Vagina (tissue), 2 donors: ENCODE measurements at regions not wholly inside any gene's neighbourhood (a gene's known extent, or its start where the extent isn't known, plus 50 kb on each side); places are given as distances from the start of the nearest gene placed in this dataset.
A peak's percentile ranks its signal among the peaks of the same experiment; 100 is the strongest.
"Not testable (repeated sequence)": the region's sequence is repeated elsewhere in the genome, so short reads cannot be mapped to it uniquely, and the experiment has no call there.

Source experiments
- DNase-seq, 2 donors: peaks; one replicate each; pipeline ENCODE4 v3.0.0-alpha.2; 2017; ENCODE audit errors: extremely low spot score in 2 of 2
- H3K27ac ChIP-seq: fragments of 200-600 bp; sonication (generic); one replicate; pipeline ENCODE4 v1.5.1; 2019
- H3K27me3 ChIP-seq: fragments of 200-600 bp; sonication (generic); one replicate; pipeline ENCODE4 v1.5.1; 2019
- H3K36me3 ChIP-seq, 2 donors: fragments of 200-600 bp; sonication (generic); one replicate each; pipeline ENCODE4 v1.5.1; 2017 to 2019
- H3K4me1 ChIP-seq: fragments of 200-600 bp; sonication (generic); one replicate; pipeline ENCODE4 v1.5.1; 2019
- H3K4me3 ChIP-seq, 2 donors: fragments of 200-600 bp; sonication (generic); 1 replicate in 1 of 2; 2 replicates in 1 of 2; pipeline ENCODE4 v1.5.1; 2016 to 2019
- H3K9me3 ChIP-seq: fragments of 200-600 bp; sonication (generic); one replicate; pipeline ENCODE4 v1.5.1; 2019
- CTCF ChIP-seq, 3 experiments: fragments of 450-650 bp in 2 of 3; fragments of 200-600 bp in 1 of 3; sonication (generic) in 1 of 3; IDR thresholded peaks; one replicate each; pipeline ENCODE4 v1.5.1; 2017 to 2019; ENCODE audit warnings: antibody characterized with exemption in 3 of 3, mild to moderate bottlenecking in 2 of 3, moderate library complexity in 2 of 3
- POLR2A ChIP-seq, 2 donors: fragments of 450-650 bp; IDR thresholded peaks; one replicate each; pipeline ENCODE4 v1.6.1; 2017; ENCODE audit warnings: antibody characterized with exemption in 2 of 2, mild to moderate bottlenecking in 2 of 2, moderate library complexity in 2 of 2
- POLR2AphosphoS5 ChIP-seq, 2 donors: sonication (generic); formaldehyde crosslinking; IDR thresholded peaks; one replicate each; pipeline ENCODE4 v1.9.0; 2017; ENCODE audit warnings: antibody characterized with exemption in 2 of 2, mild to moderate bottlenecking in 2 of 2, low read depth in 1 of 2; ENCODE audit not compliant: insufficient read depth in 1 of 2
- intact Hi-C: fragments of 100-400 bp; cut with DNase I; formaldehyde crosslinking; loops from one replicate; pipeline ENCODE4 v1.15.1; 2023

GRCh38 chr13:73521985-73522524 is 463.2 kb downstream of the KLF5 start:
- TF ChIP-seq POLR2AphosphoS5 (IDR thresholded peaks at IDR 0.05; ENCODE audit: insufficient read depth in 1 of 2, low read depth in 1 of 2), result peak in 1 of 2 donors; percentile 53
- TF ChIP-seq POLR2A (IDR thresholded peaks at IDR 0.05), result no peak
- no peak for TF ChIP-seq CTCF (IDR thresholded peaks at IDR 0.05)

GRCh38 chr13:73521290-73521624 is 462.5 kb downstream of the KLF5 start:
- no peaks in the 10 kb centered on the region for H3K9me3 ChIP-seq
- no peak for DNase-seq
- no peaks in the 10 kb centered on the region for H3K36me3 ChIP-seq
- H3K4me3 ChIP-seq, result no peak overlapping the region
- H3K27me3 ChIP-seq, result no peaks in the 10 kb centered on the region
- no peak overlapping the region for H3K27ac ChIP-seq
- intact Hi-C loops, result no loop called here
- peaks cover 18% of the 10 kb centered on the region for H3K4me1 ChIP-seq
- TF ChIP-seq CTCF (IDR thresholded peaks at IDR 0.05) (no peak), POLR2A (IDR thresholded peaks at IDR 0.05) (no peak), POLR2AphosphoS5 (IDR thresholded peaks at IDR 0.05; ENCODE audit: insufficient read depth in 1 of 2, low read depth in 1 of 2) (no peak)

More at GRCh38 chr13:73521985-73522524, 463.2 kb downstream of the KLF5 start:
- no peak overlapping the region for H3K4me3 ChIP-seq
- H3K36me3 ChIP-seq, result no peaks in the 10 kb centered on the region
- no peak overlapping the region for H3K27ac ChIP-seq
- intact Hi-C loops, result no loop called here
- no peaks in the 10 kb centered on the region for H3K9me3 ChIP-seq
- DNase-seq, result no peak
- no peaks in the 10 kb centered on the region for H3K27me3 ChIP-seq
- peaks cover 18% of the 10 kb centered on the region for H3K4me1 ChIP-seq

- Histone ChIP-seq H3K36me3 (no peaks in the 10 kb centered on the region), H3K9me3 (no peaks in the 10 kb centered on the region), H3K4me1 (peaks cover 18% of the 10 kb centered on the region), H3K27me3 (no peaks in the 10 kb centered on the region), H3K4me3 (no peak overlapping the region), H3K27ac (no peak overlapping the region)
- no peak for DNase-seq
- TF ChIP-seq POLR2A (IDR thresholded peaks at IDR 0.05) (no peak), POLR2AphosphoS5 (IDR thresholded peaks at IDR 0.05; ENCODE audit: insufficient read depth in 1 of 2, low read depth in 1 of 2) (no peak), CTCF (IDR thresholded peaks at IDR 0.05) (no peak)
- intact Hi-C loops, result no loop called here
These were observed 461.9 kb downstream of the KLF5 start for GRCh38 chr13:73520566-73521289.

GRCh38 chr13:73520135-73520534 is 461.3 kb downstream of the KLF5 start:
- intact Hi-C loops, H3K4me3 ChIP-seq, H3K27ac ChIP-seq, H3K36me3 ChIP-seq, DNase-seq, H3K27me3 ChIP-seq, H3K9me3 ChIP-seq: not testable (repeated sequence)
- peaks cover 18% of the 10 kb centered on the region for H3K4me1 ChIP-seq

GRCh38 chr13:73519396-73520116 is 460.8 kb downstream of the KLF5 start:
- H3K4me3 ChIP-seq, result no peak overlapping the region
- peaks cover 18% of the 10 kb centered on the region for H3K4me1 ChIP-seq
- H3K9me3 ChIP-seq, result no peaks in the 10 kb centered on the region
- no peaks in the 10 kb centered on the region for H3K27me3 ChIP-seq
- no peak overlapping the region for H3K27ac ChIP-seq
- TF ChIP-seq POLR2A (IDR thresholded peaks at IDR 0.05) (no peak), POLR2AphosphoS5 (IDR thresholded peaks at IDR 0.05; ENCODE audit: insufficient read depth in 1 of 2, low read depth in 1 of 2) (peak in 1 of 2 donors; percentile 58)
- intact Hi-C loops, result no loop called here
- no peaks in the 10 kb centered on the region for H3K36me3 ChIP-seq
- no peak for DNase-seq

GRCh38 chr13:73517766-73518165 is 459.0 kb downstream of the KLF5 start:
- H3K9me3 ChIP-seq, result no peaks in the 10 kb centered on the region
- no peak for DNase-seq

More at GRCh38 chr13:73517766-73518165, 459.0 kb downstream of the KLF5 start:
- TF ChIP-seq POLR2A (IDR thresholded peaks at IDR 0.05) (no peak), CTCF (IDR thresholded peaks at IDR 0.05) (no peak)
- no peak overlapping the region for H3K4me3 ChIP-seq
- intact Hi-C loops, result no loop called here
- no peak overlapping the region for H3K27ac ChIP-seq
- H3K27me3 ChIP-seq, result no peaks in the 10 kb centered on the region
- H3K4me1 ChIP-seq, result peaks cover 18% of the 10 kb centered on the region
- no peaks in the 10 kb centered on the region for H3K36me3 ChIP-seq
